NCI-H1436 (cell line): ENCODE measurements at regions not wholly inside any gene's neighbourhood (a gene's known extent, or its start where the extent isn't known, plus 50 kb on each side); places are given as distances from the start of the nearest gene placed in this dataset.
"Not testable (repeated sequence)": the region's sequence is repeated elsewhere in the genome, so short reads cannot be mapped to it uniquely, and the experiment has no call there.

Experiments used
- DNase-seq: peaks from one replicate; lab custom pipeline; 2025; lab: John Stamatoyannopoulos, UW

DNA sequence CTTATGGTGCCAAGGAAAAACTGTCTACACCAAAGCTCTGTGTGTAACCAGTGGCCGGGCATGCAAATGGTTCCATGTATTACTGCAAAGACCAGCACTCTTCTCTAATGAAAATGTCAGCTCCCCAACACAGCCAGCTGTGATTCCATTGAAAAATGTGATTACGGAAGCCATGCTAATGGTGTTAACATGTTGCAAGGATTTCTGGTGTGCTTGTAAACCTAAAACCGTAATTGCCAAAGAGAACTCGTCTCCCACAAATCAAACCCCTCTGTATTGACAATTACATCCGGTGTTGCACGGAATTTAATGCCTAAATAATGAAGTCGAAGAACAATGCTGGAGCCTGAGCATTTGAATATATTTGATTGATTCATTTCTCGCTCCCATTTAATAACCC is 351.7 kb downstream of the NPIPA8 start:
- DNase-seq, result no peak

DNA sequence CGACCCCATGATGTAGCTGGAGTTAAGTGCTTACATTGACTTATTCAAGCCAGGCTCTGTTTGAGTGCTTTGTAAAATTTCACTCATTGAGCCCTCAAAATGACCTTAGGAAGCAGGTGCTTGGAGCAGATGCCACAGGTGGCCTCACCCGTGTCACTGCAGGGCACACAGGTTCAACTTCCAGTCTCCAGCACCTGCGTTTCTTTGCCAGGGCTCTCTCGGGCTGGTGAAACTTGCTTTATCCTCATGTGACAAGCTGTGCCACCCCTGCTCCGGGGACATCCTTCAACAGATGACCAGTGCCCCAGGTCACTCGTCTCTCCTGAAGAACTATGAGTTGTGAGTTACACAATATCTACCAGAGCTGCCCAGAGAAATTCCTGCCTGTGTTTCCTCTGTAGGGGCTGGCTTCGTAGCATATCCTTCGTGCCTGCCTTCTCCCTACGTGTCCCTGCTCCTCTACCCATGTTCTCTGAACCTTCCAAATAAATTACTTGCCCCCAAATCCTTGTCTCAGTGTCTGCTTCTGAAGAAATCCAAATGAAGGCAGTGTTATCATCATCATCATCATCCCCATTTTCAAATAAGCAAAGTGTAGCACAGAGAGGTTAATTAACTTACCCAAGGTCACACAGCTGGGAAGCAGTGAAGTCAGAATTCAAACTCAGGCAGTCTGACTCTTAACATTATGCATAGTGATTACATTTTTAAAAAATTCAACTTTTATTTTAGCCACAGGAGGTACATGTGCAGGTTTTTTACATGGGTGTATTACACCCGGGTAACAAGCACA is 352.5 kb downstream of the NPIPA8 start:
- DNase-seq, result no peak

DNA sequence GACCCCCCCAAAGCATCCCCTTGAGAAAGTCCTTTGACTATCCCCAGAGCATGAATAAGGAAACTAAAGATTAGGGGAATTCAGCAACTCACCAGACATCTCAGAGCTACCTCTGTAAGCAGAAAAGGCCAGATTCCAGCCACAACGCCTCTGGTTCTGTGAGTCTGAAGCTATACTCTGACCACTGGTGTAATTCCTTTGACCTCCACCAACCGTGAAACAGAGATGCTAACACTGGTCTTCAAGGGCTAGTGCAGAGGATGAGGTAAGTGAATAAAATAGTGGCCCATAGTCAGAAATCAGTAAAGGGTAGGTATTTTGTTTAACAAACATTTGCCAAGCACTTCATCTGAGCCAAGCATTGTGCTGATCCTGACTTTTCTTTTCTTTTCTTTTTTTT is 353.4 kb downstream of the NPIPA8 start:
- DNase-seq, result no peak

DNA sequence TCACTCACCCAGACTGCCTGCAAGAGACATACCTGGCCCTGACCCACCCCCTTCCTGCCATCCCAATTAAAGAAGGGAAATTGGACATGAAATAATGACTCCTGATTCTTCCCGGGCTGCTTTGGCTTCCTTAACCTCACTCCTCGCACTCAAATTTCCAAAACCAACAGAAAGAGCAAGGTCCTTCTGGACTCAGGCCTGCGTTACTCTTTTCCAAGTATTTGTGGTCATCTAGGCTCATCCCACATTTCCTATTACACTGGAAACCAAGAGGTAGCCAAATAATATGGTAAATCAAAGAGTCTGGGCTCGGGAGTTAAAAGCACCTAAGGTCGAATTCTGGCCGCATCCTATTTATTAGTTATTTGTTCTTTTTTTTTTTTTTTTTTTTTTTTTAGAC is 359.3 kb downstream of the NPIPA8 start:
- no peak for DNase-seq

DNA sequence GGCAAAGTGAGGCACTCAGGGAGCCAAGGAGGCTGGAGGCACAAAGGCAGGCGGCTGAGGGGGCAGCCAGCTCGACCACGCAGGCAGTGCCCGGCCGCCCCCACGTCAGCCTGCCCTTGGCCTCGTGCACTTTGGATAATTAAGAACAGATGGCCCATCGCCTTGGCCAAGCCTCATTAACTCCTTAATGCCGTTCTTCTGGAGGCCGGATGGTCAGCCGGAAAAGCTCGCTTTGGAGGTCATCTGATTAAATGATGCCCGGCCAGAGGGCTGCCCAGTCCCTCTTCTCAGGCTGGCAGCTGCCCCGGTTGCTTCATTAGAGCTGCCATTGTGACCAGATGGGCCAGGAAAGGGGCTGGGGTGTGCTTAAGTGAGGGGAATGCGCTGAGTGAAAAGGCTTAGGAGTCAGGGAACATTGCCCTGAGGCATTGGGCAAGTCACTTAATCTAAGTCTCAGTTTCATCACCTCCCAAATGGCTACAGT is 364.0 kb downstream of the NPIPA8 start:
- DNase-seq, result no peak

GRCh38 chr16:17970816-17971331 is 365.7 kb downstream of the NPIPA8 start:
- no peak for DNase-seq

- no peak for DNase-seq
Measured at GRCh38 chr16:17970157-17970765, 366.3 kb downstream of the NPIPA8 start.

- no peak for DNase-seq
Measured at GRCh38 chr16:17965133-17965900, 371.2 kb downstream of the NPIPA8 start.

- no peak for DNase-seq
Measured at GRCh38 chr16:17964196-17964595, 372.3 kb downstream of the NPIPA8 start.

DNA sequence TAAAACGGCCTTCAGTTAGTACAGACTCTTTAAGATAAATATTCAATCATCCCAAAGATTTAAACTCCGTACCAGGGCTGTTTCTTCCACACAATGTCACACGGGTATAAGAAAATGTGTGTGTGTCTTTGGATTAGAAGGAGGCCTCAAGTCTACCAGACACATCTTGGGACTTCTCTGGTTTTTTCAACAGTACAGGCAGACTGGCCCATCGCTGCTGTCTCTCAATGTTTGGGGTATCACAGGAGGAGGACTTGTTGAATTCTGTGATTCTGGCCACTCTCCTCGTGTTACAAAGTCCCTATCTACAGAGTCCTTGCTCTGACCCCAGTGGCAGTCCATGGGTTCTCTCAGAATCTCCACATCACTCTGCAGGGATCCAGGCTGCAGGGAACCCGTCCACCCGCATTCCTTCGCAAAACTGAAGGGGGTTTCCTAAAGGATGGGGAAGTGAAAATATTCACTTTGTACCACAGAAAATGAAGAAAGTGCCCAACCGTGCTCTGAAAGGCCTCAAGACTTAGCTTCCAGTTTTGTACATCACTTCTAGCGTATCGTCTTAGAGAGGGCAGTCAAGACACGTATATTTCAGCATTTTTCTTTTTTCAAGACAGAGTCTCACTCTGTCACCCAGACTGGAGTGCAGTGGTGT is 373.2 kb downstream of the NPIPA8 start:
- no peak for DNase-seq

GRCh38 chr16:17962726-17963125 is 373.8 kb downstream of the NPIPA8 start:
- DNase-seq, result no peak

- not testable (repeated sequence) for DNase-seq
Measured at GRCh38 chr16:17961822-17962221, 374.7 kb downstream of the NPIPA8 start.

DNA sequence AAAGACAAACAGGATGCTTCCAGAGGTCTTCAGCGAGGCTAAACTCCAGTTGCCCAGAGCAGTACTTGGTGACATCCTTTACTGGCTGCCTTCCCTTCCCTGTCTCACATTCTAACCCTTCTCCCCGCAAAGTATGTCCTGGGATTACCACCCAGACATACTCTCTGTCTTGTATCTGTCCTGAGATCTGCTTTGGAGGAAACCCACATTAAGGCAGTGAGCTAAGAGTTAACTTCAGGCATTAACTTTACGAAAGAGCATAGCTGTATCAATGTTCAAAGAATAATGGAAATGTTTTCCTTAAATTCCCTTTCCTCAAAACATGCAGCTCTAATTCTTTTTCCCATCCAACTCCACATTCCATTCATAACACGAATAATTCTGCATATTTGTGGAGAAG is 385.2 kb downstream of the NPIPA8 start:
- DNase-seq, result no peak

- DNase-seq, result no peak
Measured at GRCh38 chr16:17949982-17950250, 386.6 kb downstream of the NPIPA8 start.

DNA sequence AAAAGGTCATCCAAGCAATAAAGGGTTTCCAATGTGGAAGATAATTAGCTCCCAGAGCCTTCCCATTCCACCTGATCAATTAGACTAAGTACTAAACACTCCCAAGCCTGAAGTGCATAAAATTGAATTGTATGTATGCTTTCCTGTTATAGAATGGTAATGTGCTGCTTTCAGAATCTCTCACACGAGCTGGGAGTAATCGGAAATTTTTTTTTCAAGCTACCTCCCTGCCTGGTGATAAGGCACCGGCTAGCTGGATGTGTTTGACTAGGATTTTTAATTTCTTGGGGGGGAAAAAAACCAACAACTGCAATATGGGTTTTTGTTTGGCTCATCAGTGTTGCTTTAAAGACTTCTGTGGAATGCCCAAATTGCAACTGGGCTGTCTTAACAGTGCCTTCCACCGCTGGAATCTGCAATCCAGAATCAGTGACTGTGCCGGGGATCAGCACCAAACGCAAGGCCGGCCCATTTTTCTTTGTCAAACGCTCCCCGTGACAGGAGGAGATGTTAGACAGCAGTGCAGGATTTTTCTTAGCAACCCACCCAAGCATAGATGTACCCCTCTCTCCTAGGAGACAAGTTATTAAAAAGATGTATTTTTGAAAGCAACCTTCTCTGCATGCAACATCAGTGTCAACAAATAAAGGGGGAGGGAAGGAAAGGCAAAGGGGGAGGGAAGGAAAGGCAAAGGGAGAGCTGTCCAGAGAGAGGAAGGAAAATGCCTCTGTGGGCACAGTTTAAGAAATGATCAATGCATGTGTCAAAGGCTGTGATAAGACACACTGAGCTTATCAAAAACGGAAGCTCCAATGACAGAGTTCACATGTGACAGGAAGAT is 387.2 kb downstream of the NPIPA8 start:
- DNase-seq, result no peak

DNA sequence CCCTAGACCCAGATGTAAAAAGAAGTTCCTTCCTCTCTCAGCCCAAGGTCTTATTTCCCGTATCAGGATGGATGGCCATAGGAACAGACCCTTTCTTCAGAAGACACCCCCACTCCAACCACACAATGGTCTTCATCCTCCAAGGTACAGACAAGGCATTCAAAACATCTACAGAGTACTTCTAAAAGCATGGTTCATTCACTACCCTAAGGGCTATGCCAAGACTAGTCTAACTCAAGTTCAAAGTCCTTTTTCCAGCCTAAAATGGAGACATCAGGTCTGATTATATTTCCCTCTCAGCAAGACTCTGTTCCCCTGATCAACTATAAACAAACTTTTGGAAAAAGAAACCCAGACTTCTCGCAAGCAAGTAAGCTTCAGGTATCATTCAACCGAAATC is 388.9 kb downstream of the NPIPA8 start:
- DNase-seq, result no peak

- no peak for DNase-seq
Measured at GRCh38 chr16:17947165-17947564, 389.4 kb downstream of the NPIPA8 start.

DNA sequence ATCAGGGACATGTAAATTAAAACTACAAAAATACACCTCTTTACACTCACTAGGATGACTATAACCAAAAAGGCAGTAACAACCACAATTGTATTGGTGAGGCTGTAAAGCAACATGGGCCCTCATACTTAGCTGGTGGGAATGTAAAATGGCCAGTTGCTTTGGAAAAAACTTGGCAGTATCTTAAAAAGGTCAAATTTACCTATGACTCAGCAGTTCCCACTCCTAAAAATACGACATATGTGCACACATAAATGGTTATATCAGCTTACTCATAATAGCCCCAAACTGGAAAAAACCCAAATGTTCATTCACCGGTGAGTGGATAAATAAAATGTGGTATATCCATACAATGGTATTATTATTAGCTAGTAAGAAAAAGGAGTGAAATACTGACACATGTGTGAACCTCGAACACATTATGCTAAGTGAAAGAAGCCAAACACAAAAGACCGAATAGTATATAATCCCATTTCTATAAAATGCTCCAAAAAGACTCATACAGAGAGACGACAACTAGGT is 391.4 kb downstream of the NPIPA8 start:
- DNase-seq, result no peak

DNA sequence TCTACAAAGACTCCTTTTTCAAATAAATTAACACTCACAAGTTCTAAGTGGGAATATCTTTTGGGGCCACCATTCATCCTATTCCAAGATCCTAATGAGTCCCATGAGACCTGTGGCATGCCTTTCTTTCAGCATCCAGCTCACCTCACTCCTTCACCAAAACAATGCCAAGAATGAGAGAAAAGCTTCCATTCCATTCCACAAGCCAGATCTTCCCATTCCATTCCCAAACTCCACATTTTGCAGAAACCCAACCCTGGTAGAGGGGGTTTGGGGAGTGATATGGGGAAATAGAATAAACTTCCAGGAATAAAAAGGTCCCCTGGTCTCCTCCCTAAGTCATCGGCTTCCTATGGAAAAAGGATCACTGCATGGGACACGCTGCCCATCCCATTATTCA is 392.2 kb downstream of the NPIPA8 start:
- DNase-seq, result no peak

GRCh38 chr16:17942067-17942466 is 394.5 kb downstream of the NPIPA8 start:
- DNase-seq, result no peak
